Lung (tissue), 11 donors: ENCODE measurements at regions not wholly inside any gene's neighbourhood (a gene's known extent, or its start where the extent isn't known, plus 50 kb on each side); places are given as distances from the start of the nearest gene placed in this dataset.
A peak's percentile ranks its signal among the peaks of the same experiment; 100 is the strongest.

ENCODE experiments used
- ATAC-seq: fragments of 200-7000 bp; cut with Tn5 transposase; one replicate; pipeline ENCODE4 v1.9.1; 2020; ENCODE audit warnings: moderate number of reproducible peaks; ENCODE audit not compliant: insufficient read depth, low FRiP score
- DNase-seq, 3 donors: peaks; one replicate each; pipeline ENCODE4 v3.0.0-alpha.2; 2013 to 2017
- H3K27ac ChIP-seq, 2 donors: one replicate each; pipeline ENCODE4 v1.5.1; 2013; ENCODE audit warnings: mild to moderate bottlenecking in 2 of 2, moderate library complexity in 2 of 2, control low read depth in 1 of 2, inconsistent platforms in 1 of 2, low read depth in 1 of 2, low read length in 1 of 2
- H3K27me3 ChIP-seq, 3 donors: one replicate each; pipeline ENCODE4 v1.5.1; 2013; ENCODE audit warnings: low read length in 2 of 3; ENCODE audit not compliant: control insufficient read depth in 3 of 3, insufficient read depth in 3 of 3
- H3K36me3 ChIP-seq, 4 donors: one replicate each; pipeline ENCODE4 v1.5.1; 2013; ENCODE audit warnings: low read length in 4 of 4, mild to moderate bottlenecking in 1 of 4, moderate library complexity in 1 of 4; ENCODE audit not compliant: control insufficient read depth in 4 of 4, insufficient read depth in 4 of 4
- H3K4me1 ChIP-seq, 5 donors: one replicate each; pipeline ENCODE4 v1.5.1; 2013; ENCODE audit warnings: low read length in 5 of 5, mild to moderate bottlenecking in 2 of 5, moderate library complexity in 1 of 5; ENCODE audit not compliant: control insufficient read depth in 5 of 5, insufficient read depth in 5 of 5
- H3K4me3 ChIP-seq: one replicate; pipeline ENCODE4 v1.5.1; 2013; ENCODE audit warnings: mild to moderate bottlenecking, control low read depth, moderate library complexity
- H3K9ac ChIP-seq, 2 donors: one replicate each; pipeline ENCODE4 v1.5.1; 2013; ENCODE audit warnings: low read length in 2 of 2, control low read depth in 1 of 2; ENCODE audit not compliant: insufficient read depth in 1 of 2
- H3K9me3 ChIP-seq, 4 donors: one replicate each; pipeline ENCODE4 v1.5.1; 2013; ENCODE audit warnings: low read length in 3 of 4, mild to moderate bottlenecking in 1 of 4, moderate library complexity in 1 of 4; ENCODE audit not compliant: control insufficient read depth in 4 of 4, insufficient read depth in 3 of 4
- WGBS, 2 donors: extraction: QIAGEN DNeasy Blood & Tissue Kit; methylation state at CpG; one replicate each; pipeline ENCODE4 v1.1.7; 2013; 5-methylcytosine and 5-hydroxymethylcytosine counted together
- TF ChIP-seq, protein P1 (sequence below): IDR thresholded peaks from 2 replicates; pipeline ENCODE4 v1.5.1; 2012; ENCODE audit warnings: mild to moderate bottlenecking; ENCODE audit errors: control extremely low read depth, extremely low read depth
- donor health status: control.
- donor health status: control.
- donor health status: Bipolar disorder and iron deficiency.
- donor health status: healthy.
- donor health status: DM: yes; HTN: yes; CAD: no.

DNA sequence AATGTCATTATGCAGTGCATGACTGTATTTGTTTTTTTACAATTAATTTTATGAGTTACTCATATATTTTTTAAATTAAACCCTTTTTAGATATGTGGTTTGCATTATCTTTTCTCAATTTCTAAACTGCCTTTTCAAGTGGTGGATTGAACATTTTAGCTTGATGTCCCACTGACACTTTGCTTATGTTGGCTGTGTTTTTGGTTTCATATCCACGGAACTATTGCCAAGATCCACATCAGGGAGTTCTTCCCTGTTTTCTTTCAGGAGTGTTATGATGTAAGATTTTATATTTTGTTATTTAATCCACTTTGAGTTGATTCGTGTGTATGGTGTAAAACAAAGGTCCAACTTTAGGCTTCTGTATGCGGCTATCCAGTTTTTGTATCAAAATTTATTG, 1144.9 kb upstream of the EYS start:
- ATAC-seq (no peak), DNase-seq (peak in 1 of 3 donors; percentile 4)
- TF ChIP-seq, protein P1, sequence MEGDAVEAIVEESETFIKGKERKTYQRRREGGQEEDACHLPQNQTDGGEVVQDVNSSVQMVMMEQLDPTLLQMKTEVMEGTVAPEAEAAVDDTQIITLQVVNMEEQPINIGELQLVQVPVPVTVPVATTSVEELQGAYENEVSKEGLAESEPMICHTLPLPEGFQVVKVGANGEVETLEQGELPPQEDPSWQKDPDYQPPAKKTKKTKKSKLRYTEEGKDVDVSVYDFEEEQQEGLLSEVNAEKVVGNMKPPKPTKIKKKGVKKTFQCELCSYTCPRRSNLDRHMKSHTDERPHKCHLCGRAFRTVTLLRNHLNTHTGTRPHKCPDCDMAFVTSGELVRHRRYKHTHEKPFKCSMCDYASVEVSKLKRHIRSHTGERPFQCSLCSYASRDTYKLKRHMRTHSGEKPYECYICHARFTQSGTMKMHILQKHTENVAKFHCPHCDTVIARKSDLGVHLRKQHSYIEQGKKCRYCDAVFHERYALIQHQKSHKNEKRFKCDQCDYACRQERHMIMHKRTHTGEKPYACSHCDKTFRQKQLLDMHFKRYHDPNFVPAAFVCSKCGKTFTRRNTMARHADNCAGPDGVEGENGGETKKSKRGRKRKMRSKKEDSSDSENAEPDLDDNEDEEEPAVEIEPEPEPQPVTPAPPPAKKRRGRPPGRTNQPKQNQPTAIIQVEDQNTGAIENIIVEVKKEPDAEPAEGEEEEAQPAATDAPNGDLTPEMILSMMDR, result no peak
- Histone ChIP-seq H3K27ac (no peak overlapping the region), H3K4me3 (no peak overlapping the region), H3K9ac (no peak overlapping the region), H3K27me3 (no peaks in the 10 kb centered on the region), H3K4me1 (no peaks in the 10 kb centered on the region), H3K9me3 (peaks cover 0 to 1% (median 0%) of the 10 kb centered on the region in 4 donors), H3K36me3 (no peaks in the 10 kb centered on the region)
- WGBS, 2 donors, result 75 to 77% methylated on average over 3 of the region's 3 CpGs

DNA sequence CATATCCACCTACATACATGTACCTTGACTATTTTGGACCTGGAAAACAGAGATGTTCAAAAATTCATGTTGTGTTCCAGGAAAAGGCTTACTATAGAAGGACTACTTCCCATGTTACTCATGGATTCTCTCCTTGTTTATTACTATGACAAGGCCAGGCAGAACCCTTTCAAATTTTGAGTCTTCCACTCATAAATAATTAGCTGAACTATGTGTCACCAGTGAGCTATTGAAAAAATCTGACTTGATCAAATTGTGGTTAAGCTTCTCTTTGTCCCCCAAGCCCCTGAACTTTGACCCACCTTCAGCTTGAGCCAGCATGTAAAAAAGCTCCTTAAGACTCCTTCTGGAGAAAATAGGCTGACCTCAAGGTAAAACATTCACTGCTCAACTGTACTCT, 1142.8 kb upstream of the EYS start:
- no peaks in the 10 kb centered on the region for H3K27me3 ChIP-seq
- TF ChIP-seq, protein P1, result no peak
- no peak overlapping the region for H3K4me3 ChIP-seq
- H3K27ac ChIP-seq, result no peak overlapping the region
- no peaks in the 10 kb centered on the region for H3K9me3 ChIP-seq
- no peaks in the 10 kb centered on the region for H3K36me3 ChIP-seq
- H3K9ac ChIP-seq, result no peak overlapping the region
- no peak for DNase-seq
- H3K4me1 ChIP-seq, result no peaks in the 10 kb centered on the region
- no peak for ATAC-seq

DNA sequence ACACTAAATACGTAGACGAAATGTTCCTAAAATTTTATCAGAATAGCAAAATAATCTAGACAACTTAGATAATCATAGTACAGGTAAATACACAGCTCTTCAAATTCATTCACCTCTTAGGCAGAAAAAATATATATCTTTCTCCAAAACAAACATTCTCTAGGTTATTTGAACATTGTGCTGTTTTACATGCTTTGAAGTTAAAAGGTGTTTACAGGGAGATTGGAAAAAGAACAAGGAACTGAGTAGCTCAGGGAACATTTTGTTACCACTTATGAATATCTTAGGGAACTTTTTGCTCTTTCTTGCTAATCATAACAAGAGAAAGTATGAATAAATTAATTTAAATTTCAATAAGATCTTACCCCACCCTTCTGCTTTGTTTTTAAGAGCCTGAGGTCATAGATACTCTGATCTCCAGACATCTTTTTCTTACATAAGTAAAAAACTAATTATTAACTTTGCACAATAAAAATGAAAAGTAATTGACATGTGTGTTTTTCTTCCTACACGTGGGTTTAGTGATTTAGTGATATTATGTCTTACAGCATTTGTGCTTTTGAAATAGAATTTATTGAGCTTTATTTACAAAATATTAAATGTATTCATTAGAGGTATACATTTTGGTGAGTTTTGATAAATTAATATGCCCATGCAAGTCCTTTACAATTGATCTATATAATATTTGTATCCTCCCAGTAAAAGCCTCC, 1141.4 kb upstream of the EYS start:
- no peaks in the 10 kb centered on the region for H3K9me3 ChIP-seq
- WGBS, 2 donors, result 58 to 72% methylated on average over 3 of the region's 3 CpGs

More for the DNA sequence above, 1141.4 kb upstream of the EYS start:
- H3K27me3 ChIP-seq, result no peaks in the 10 kb centered on the region
- TF ChIP-seq, protein P1, result no peak
- DNase-seq (no peak), ATAC-seq (no peak)
- H3K9ac ChIP-seq, result no peak overlapping the region
- H3K36me3 ChIP-seq, result no peaks in the 10 kb centered on the region
- H3K4me3 ChIP-seq, result no peak overlapping the region
- H3K4me1 ChIP-seq, result no peaks in the 10 kb centered on the region
- no peak overlapping the region for H3K27ac ChIP-seq
